ENCODE measurements at regions not wholly inside any gene's neighbourhood (a gene's known extent, or its start where the extent isn't known, plus 50 kb on each side); places are given as distances from the start of the nearest gene placed in this dataset.

DNA sequence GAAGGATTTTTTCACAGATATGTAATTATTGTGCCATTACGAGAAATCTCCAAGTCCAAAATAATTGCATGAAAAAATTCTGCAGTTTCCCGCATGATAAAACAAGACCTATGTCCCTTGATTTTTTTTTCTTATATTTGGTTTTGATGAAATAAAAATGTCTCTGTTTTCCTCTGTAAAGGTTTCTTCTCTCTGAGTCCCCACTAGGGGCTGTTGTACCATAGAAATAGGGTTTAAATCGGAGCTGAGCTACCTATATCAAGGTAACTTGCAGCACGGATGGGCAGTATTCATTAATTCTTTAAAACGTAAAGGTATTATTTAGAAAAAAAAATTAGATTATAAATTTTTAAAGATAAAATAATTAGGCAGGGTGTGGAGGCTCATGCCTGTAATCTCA is 66.6 kb upstream of the IGF1R start:
- TF ChIP-seq, protein P1, sequence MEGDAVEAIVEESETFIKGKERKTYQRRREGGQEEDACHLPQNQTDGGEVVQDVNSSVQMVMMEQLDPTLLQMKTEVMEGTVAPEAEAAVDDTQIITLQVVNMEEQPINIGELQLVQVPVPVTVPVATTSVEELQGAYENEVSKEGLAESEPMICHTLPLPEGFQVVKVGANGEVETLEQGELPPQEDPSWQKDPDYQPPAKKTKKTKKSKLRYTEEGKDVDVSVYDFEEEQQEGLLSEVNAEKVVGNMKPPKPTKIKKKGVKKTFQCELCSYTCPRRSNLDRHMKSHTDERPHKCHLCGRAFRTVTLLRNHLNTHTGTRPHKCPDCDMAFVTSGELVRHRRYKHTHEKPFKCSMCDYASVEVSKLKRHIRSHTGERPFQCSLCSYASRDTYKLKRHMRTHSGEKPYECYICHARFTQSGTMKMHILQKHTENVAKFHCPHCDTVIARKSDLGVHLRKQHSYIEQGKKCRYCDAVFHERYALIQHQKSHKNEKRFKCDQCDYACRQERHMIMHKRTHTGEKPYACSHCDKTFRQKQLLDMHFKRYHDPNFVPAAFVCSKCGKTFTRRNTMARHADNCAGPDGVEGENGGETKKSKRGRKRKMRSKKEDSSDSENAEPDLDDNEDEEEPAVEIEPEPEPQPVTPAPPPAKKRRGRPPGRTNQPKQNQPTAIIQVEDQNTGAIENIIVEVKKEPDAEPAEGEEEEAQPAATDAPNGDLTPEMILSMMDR (IDR thresholded peaks at IDR 0.05; ENCODE audit: insufficient read depth, low read length), result no peak
- no peak for TF ChIP-seq GABPA (IDR thresholded peaks at IDR 0.05; ENCODE audit: low read depth)
- TF ChIP-seq POLR2AphosphoS5 (IDR thresholded peaks at IDR 0.05; ENCODE audit: low read depth), result no peak
- TF ChIP-seq, protein P2, sequence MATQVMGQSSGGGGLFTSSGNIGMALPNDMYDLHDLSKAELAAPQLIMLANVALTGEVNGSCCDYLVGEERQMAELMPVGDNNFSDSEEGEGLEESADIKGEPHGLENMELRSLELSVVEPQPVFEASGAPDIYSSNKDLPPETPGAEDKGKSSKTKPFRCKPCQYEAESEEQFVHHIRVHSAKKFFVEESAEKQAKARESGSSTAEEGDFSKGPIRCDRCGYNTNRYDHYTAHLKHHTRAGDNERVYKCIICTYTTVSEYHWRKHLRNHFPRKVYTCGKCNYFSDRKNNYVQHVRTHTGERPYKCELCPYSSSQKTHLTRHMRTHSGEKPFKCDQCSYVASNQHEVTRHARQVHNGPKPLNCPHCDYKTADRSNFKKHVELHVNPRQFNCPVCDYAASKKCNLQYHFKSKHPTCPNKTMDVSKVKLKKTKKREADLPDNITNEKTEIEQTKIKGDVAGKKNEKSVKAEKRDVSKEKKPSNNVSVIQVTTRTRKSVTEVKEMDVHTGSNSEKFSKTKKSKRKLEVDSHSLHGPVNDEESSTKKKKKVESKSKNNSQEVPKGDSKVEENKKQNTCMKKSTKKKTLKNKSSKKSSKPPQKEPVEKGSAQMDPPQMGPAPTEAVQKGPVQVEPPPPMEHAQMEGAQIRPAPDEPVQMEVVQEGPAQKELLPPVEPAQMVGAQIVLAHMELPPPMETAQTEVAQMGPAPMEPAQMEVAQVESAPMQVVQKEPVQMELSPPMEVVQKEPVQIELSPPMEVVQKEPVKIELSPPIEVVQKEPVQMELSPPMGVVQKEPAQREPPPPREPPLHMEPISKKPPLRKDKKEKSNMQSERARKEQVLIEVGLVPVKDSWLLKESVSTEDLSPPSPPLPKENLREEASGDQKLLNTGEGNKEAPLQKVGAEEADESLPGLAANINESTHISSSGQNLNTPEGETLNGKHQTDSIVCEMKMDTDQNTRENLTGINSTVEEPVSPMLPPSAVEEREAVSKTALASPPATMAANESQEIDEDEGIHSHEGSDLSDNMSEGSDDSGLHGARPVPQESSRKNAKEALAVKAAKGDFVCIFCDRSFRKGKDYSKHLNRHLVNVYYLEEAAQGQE (IDR thresholded peaks at IDR 0.05; ENCODE audit: insufficient replicate concordance, low read depth), result no peak
- TF ChIP-seq SPI1 (IDR thresholded peaks at IDR 0.05; ENCODE audit: borderline replicate concordance, low read depth), result no peak
